Erythroblast (primary cell): ENCODE measurements at regions not wholly inside any gene's neighbourhood (a gene's known extent, or its start where the extent isn't known, plus 50 kb on each side); places are given as distances from the start of the nearest gene placed in this dataset.

ENCODE experiments used
- GATA1 ChIP-seq: IDR thresholded peaks from 2 replicates; pipeline ENCODE4 v1.6.1; 2011; ENCODE audit warnings: low read depth, mild to moderate bottlenecking, control low read depth, low read length, moderate library complexity
- POLR2A ChIP-seq: IDR thresholded peaks from 2 replicates; pipeline ENCODE4 v1.6.1; 2011; ENCODE audit warnings: mild to moderate bottlenecking, low read length

DNA sequence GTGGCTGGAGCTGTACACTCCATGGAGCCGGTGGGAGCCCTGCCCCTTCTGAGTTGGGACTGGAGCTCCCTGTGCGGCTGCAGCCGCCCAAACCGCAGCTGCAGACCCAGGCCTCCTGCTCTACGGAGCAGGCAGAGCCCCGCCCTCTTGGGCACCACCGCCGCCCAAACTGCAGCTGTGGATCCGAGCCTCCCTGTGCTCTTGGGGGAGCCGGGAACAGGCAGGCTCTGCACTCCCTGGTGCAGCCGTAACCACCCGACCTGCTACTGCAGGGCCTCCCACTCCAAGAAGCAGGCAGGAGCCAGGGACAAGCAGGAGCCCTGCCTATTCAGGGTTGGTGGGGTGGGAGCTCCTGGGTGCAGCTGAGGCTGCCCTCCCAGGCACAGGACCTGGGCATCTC, 237.5 kb upstream of the ATP6AP2 start:
- TF ChIP-seq POLR2A = no peak
- no peak for TF ChIP-seq GATA1
